Breast epithelium (tissue), 3 donors: ENCODE measurements at regions not wholly inside any gene's neighbourhood (a gene's known extent, or its start where the extent isn't known, plus 50 kb on each side); places are given as distances from the start of the nearest gene placed in this dataset.

ENCODE experiments used
- CTCF ChIP-seq, 3 donors: fragments of 450-650 bp; IDR thresholded peaks; one replicate each; pipeline ENCODE4 v1.5.1; 2016 to 2017; ENCODE audit warnings: antibody characterized with exemption in 3 of 3, mild to moderate bottlenecking in 3 of 3, moderate library complexity in 3 of 3
- POLR2A ChIP-seq: fragments of 450-650 bp; IDR thresholded peaks from one replicate; pipeline ENCODE4 v1.6.1; 2016; ENCODE audit warnings: antibody characterized with exemption, mild to moderate bottlenecking, moderate library complexity

- TF ChIP-seq CTCF (IDR thresholded peaks at IDR 0.05), result no peak
- TF ChIP-seq POLR2A, result no peak
These were observed 194.8 kb upstream of the HMCN1 start for GRCh38 chr1:185539277-185539943.
